Upper lobe of left lung (tissue), 4 donors: ENCODE measurements at regions not wholly inside any gene's neighbourhood (a gene's known extent, or its start where the extent isn't known, plus 50 kb on each side); places are given as distances from the start of the nearest gene placed in this dataset.

Experiments used
- CTCF ChIP-seq, 6 experiments: fragments of 450-650 bp in 4 of 6; fragments of 200-600 bp in 2 of 6; sonication (generic) in 2 of 6; IDR thresholded peaks; one replicate each; pipeline ENCODE4 v1.5.1; 2016 to 2019; ENCODE audit warnings: antibody characterized with exemption in 6 of 6
- POLR2A ChIP-seq, 4 donors: fragments of 450-650 bp; IDR thresholded peaks; one replicate each; pipeline ENCODE4 v1.5.1; 2016 to 2017; ENCODE audit warnings: antibody characterized with exemption in 4 of 4, mild to moderate bottlenecking in 2 of 4

DNA sequence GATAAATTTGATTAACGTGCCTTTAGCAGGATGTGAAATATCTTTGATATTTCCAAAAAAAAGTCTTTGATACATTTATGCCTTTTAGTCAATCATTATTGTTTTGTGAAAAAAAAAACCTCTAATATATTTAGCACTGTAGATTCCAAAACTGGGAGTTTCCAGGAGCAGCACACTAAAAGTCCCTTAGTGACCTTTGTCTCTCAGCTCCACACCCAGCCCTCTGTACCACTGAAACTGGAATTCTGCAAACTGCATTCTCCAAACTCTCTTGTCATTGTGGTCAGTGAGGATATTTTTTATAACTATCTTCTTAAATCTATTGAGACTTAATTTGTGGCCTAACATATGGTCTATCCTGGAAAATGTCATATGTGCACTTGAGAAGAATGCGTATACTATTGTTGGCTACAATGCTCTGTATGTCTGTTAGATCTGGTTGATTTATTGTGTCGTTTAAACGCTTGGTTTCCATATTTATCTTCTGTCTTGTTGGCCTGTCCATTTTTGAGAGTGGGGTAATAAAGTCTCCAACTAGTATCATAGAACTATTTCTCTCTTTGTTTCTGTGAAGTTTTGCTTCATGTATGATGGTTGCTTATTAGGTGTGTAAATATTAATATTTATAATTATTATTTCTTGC lies 73.2 kb upstream of the CNKSR3 start:
- TF ChIP-seq CTCF (IDR thresholded peaks at IDR 0.05) (no peak), POLR2A (IDR thresholded peaks at IDR 0.05) (no peak)
